HS-5 (cell line): ENCODE measurements at regions not wholly inside any gene's neighbourhood (a gene's known extent, or its start where the extent isn't known, plus 50 kb on each side); places are given as distances from the start of the nearest gene placed in this dataset.
"Not testable (repeated sequence)": the region's sequence is repeated elsewhere in the genome, so short reads cannot be mapped to it uniquely, and the experiment has no call there.

Experiments
- DNase-seq: peaks from one replicate; pipeline ENCODE4 v3.0.0-alpha.2; 2012; ENCODE audit warnings: low read depth

DNA sequence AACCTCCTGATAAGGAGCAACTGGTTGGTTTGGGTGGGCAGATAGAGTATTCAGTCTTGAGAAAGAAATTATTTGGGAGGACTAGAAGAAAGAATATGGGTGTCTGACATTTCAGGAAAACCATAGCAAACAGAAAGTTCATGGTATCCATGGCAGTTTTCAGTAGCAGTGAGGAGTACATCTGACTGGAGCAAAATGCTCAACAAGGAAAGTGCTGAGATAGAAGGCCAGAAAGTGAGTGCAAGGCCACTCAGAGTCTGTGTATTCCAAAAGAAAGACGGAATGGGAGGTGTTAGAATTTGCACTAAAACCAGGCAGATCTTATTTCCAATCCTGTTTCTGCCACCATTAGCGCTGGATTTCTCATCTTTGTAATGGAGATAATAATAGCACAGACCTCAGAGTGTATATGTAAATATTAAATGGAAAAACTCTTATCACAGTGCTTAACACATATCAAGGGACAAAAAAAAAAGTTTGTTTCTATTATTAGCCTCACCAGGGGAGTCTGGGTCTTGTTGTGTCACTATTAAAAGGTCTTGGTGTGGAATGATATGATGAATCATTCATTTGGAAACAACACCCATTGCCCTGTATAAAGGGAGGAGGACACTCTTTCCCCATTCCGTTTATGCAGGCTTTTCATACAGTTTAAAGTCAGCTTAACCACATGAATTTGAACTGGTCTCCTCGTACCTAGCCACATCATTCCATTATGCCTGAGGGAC is 349.8 kb downstream of the IPO8 start:
- DNase-seq, result no peak

DNA sequence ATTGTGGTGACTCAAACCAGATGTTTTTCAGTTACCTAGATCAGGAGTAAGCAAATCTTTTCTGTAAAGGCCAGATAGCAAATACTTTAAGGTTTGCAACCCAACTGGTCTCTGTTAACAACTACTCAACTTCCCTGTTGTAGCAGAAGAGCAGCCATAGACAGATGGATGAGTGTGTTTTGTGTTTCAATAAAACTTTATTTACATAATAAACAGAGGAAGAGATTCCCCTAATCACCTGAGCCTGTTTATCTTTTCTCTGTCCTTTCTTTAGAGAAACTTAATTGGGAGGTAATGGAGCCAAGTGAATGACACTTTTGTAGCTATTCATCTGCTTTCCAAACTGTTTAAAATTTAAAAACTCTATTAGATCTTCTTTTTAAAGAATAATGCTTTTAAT is 365.1 kb downstream of the IPO8 start:
- no peak for DNase-seq

DNA sequence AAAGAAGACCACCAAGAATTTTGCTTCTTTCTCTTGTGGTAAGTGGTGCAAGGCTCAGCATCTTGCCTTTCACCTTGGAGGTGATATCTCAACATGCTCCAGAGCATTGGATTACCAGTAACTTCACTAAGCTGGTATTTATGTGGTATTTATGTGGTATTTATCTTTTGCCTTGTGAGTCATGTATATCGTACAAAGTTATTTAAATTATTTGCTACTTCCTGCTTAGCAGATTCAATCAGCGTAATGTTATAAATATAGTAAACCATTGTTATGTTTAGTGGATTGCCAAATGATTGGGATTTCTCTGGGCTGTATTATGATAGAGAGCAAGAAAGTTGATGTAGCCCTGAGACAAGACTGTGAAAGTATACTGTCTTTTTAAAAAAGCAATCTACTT is 366.4 kb downstream of the IPO8 start:
- DNase-seq, result peak; percentile 38

DNA sequence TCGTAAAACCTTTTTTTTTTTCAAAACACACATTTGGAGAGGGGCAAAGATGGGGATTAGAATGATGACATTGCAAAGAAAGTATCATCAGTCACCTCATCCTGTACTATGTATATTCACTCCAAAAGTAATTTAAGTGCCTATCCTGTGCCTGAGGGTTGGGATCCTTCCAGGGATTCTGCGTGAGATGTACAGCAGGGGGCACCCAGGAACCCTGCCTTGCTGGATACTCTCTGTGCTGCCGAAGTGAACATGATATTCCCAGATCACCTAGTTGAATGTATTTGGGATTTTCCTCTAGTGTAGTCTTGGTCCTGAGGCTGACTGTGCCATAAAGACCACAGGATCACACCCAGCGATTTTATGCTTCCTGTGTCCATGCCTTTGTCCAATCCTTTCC is 372.7 kb downstream of the IPO8 start:
- DNase-seq, result no peak

DNA sequence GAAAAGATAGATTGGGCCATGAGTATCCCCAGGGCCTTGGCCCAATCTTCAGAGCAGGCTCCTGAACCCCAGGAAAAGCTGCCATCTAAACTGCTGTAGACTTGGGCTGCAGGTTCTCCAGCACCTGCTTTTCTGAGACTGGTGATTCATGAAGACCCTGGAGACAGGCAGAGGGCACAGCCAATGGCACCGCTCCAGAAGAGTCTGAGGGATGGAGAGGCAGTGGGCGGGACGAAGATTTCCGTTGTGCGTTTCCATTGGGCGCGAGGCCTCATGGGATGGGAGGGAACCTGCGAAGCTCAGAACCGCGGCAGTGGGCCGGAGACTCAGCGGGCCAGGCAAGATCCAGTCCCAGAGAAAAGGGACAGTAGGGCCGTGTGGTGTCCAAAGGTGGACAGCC is 375.1 kb downstream of the IPO8 start:
- DNase-seq, result no peak

DNA sequence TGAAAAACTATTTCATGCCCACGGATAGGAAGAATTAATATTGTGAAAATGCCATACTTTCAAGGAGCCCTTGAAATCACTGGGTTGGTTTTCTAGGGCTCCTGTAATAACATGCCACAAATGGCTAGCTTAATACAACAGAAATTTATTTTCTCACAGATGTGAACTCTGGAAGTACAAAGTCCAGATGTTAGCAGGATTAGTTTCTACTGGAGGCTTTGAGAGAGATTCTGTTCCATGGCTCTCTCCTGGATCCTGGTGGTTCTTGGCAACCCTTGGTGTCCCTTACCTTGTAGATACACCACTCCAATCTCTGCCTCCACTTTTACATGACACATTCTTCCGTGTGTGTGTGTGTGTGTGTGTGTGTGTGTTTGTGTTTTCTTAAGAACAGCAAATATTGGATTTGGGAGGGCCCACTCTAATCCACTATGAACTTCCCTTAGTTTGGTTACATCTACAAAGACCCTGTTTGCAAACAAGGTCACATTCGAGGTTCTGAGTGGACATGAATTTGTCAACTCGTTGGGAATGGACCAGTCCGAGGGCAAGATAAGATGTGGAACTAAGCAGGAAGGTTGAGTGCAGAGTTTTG is 381.1 kb downstream of the IPO8 start:
- no peak for DNase-seq

DNA sequence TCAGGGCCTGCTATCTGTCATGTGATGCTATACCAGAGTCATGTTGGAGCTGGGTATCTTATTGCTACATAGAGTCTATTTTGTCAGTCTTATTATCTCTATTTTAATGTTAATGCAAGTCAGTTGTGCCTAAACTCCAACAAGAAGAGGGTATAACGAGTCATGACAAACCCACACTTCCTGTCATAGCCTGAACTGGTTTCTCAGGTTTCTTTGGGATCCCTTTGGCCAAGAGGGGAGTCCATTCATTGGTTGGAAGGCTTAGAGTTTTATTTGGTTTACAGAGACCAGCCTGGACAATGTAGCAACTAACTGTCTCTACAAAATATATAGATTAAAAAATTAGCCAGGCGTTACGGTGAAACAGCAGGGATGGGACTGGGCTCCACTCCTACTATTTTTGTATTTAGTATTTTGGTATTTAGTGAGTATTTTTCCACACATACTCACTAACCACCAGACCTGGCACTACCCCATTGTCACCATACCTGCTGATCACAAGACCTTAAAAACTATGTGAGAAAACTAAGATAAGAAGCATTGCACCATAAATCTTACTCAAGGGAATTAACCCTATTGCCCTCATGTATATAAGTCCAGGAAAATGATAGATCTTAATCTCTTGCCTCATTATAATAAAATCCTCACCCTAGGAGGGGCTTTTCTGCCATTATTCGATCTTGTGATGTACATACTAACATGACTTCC is 387.5 kb downstream of the IPO8 start:
- no peak for DNase-seq

DNA sequence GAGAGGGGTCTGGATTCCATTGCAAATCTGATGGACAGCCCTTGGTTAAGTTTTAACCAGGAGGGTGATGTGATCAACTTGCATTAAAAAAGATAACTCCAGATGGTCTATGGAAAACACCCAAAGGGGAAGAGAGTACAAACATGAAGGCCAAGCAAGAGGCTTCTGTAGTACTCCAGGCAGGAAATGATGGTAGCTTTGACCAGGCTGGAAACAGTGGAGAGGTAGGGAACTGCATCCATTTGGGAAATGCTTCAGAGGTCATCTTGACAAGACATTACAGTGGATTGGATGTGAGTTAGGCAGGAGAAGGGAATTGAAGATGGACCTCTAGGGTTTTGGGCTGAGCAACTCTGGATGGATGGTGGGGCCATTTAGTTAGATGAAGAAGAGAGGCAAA is 391.1 kb downstream of the IPO8 start:
- DNase-seq, result no peak

DNA sequence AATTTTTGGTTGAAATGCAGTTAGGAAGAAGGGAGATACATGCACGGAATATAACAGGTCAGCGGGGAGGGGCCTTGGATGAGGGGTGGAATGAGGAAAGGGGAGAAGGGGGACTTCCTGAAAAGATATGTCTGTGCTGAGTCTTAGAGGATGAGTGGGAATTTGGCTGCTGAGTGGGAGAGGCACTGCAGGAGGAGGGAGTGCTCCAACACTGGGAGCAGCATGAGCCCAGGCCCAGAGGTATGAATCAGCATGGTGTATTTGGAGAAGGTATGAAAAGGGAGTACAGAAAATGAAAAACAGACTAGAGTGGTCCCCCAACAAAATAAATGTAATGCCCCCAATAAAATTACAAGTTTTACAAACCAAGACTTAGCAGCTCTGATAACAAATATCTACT is 394.4 kb downstream of the IPO8 start:
- DNase-seq, result no peak

DNA sequence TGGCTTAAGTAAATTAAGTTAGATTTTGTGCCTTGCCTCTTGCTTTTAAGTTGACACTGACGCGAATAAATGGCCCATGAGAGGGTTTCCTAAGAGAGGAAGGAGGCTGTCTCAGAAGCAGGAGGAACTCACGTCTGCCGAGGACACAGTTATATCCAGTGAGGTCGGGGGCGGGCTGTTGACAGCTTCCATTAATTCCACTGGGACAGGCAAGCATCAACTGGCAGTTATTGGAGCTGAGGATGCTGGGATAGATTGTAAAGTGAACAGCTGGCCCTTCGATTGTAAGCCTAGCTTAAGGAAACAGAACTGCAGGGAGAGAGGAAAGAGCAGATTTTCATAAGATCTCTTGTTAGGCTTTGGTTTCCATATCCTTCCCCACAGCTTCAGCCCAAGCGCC is 399.2 kb downstream of the IPO8 start:
- no peak for DNase-seq

DNA sequence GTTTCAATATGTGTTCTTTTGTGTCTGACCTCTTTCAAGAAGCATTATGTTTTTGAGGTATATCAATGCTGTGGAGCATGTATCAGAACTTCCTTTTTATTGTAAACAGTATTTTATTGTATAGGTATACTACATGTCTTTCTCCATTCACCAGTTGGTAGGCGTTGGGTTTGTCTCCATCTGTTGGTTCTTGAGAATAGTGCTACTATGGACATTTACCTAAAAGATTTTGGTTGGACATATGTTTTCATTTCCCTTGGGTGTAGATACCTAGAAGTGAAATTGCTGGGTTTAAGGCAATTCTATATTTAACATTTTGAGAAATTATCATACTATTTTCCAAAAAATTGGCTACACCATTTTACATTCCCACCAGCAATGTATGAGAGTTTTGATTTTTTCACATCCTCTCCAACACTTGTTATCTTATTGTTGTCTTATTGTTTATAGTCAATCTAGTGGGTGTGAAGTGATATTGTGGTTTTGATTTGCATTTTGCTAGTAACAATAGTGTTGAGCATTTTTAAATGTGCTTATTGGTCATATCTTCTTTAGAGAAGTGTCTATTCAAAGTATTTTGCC is 409.2 kb downstream of the IPO8 start:
- peak; percentile 18 for DNase-seq

DNA sequence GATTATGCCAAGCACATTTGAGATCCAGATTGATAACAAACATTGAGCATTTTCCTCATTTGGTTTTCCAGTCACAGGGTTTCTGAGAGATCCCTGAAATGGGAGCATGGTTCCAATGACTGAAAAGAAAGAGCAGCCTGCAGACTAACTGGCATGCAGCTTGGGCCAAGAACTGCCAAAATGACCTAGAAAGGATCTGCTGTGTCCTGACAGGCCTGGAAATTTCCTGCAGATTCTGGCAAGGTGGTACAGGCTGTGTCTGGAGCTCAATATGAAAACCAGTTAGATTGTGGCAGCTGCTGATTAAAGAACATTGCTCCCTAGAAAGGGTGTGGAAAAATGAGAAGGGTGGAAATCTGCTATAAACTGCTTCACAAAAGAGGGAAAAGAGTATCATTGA is 417.3 kb downstream of the IPO8 start:
- DNase-seq, result no peak

DNA sequence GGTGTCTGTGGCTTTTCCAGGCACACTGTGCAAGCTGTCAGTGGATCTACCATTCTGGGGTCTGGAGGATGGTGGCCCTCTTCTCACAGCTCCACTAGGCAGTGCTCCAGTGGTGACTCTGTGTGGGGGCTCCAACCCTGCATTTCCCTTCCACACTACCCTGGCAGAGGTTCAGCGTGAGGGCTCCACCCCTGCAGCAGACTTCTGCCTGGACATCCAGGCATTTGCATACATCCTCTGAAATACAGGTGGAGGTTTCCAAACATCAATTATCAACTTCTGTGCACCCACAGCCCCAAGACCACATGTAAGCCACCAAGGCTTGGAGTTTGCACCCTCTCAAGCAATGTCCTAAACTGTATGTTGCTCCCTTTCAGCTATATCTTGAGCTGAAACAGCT is 423.2 kb downstream of the IPO8 start:
- not testable (repeated sequence) for DNase-seq

DNA sequence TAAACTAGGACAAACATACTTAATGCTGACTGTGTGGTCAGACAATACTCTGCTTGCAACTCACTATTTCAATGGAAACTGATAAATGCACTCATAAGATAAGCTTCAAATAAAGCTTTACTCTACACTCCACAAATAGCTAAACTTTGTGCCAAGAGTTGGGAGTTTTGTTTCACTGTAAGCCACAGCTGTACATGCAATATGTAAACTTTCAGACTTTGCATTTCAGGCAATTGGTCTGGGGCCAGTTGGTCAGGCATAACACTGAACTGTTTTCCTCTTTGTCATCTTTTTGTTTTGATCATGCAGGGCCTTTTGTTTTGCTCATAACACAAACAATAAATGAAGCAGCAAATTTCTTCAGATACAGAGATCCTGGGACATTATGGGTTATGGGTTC is 426.2 kb downstream of the IPO8 start:
- no peak for DNase-seq

DNA sequence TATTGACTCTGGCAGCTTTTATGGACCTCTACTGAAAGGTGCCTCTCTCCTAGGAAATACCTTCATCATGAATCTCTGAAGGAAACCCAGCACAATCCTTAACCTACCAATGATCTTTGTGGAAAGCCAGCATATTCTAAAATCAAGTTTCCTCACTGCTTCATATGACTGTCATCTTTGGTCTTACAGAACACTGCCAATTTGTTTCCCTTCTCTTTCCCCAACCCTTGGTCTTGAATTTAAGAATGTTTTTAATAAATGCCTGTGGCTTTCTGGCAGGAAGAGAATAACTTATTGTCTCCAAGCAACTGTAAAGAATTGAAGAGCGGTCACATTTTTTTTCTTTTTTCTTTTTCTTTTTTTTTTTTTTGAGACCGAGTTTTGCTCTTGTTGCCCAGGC is 427.6 kb downstream of the IPO8 start:
- DNase-seq, result no peak

DNA sequence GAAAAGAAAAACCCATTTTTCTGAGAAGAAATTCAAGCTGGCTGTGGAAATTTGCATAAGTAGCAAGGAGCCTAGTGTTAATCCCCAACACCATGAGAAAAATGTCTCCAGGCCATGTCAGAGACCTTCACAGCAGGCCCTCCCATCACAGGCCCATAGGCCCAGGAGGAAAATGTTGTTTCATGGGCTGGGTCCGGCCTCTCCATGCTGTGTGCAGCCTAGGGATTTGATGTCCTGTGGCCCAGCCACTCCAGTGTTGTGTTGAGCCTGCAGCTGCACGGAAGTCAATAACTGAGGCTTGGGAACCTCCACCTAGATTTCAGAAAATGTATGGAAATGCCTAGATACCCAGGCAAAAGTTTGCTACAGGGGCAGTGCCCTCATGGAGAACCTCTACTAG is 432.2 kb downstream of the IPO8 start:
- DNase-seq, result no peak

DNA sequence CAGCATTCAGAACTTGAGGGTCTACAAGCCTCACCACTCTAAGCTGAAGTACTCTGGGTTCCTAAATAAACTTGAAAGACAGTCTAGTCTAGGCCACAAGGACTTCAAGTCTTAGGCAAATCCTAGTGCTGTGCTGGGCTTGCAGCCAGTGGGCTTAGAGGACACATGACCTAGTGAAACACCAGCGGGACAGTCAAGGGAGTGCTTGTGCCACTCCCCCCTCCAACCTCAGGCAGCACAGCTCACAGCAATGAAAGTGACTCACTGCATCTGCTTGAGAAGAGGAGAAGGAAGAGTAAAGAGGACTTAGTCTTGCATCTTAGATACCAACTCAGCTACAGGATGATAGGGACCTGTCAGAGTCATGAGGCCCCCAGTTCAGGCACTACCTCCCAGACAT is 438.1 kb downstream of the IPO8 start:
- DNase-seq, result no peak

DNA sequence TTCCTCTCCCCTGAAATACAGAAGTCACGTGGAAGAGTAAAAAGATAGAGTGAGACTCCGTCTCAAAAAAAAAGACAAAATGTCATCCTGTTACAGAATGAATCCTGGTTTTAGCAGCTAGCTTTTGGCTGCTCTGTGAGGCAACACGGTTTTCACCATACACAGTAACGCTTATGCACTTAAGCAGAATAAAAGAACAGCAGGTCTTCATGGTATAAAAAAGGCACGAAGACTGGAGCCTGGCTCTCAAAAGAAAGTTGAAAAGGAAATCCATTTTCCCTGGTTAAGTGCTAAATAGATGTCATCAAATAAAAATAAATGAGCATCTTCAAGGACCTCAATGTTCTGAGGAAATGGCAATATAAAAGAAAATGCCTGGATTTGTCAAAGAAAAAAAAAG is 444.1 kb downstream of the IPO8 start:
- no peak for DNase-seq

DNA sequence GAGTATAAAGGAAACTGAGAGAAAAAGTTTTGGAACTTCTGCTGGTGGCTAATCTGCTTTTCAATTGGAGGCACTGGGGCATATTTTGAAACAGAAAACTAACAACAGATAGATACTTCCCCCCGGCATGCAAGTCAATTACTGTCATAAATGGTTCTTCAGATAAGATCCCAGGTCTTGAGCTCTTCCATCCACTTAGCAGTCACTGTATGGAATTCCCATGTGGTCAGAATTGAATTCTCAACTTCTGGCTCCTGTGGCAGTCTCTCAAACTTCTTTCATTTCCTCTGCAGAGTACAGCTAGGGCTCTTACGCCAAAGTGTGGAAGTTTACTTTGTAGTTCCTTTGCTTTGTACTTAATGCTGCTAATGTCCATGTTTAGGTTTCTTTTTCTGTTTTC is 452.2 kb downstream of the IPO8 start:
- no peak for DNase-seq

DNA sequence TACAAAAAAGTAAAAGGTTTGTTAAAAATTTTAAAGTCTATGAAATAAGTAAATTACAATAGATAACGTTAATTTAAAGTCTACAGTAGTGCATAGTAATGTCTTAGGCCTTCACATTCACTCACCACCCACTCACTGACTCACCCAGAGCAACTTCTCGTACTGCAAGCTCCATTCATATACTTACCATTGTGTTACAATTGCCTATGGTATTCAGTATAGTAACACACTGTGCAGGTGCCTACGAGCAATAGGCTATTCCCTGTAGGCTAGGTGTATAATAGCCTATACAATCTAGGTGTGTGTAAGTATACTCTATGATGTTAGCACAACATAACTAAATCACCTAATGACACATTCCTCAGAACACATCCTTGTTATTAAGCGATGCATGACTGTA is 435.3 kb upstream of the TMTC1 start:
- DNase-seq, result no peak

DNA sequence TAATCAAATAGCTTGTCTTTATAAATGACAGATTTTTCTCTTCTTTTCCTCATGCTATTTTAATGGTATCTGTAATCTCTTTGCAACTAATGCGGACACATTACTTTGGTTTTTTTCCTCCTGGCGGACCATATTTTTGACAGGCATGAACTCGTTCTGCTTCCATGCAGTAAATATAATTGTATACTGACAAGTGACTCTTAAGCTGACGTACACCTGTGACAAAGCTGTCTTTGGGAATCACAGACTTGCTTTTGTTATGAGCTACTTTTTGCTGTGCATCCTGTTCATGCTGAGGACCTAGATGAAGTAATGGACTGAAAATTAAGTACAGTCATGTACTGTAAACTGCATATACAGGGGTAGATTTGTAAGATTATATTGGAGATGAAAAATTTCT is 434.3 kb upstream of the TMTC1 start:
- no peak for DNase-seq

DNA sequence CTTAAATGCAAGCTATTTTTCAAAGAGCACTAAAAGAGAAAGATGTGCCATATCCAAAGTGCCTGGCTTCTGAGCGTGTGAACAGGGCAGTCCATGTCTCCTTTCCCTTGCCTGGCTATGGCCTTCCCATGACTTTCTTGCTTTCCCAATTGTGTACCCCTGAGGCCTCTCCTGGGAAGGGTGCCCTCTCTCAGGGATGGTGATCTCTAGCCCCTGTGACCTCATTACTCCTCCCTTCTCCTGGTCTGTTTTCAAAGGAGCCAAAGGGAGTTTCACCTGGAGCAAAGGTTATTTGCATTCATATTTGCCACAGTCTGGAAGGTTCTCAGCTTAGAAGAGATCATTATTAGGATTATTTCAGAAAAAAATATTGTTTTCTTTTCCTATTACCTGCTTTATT is 429.4 kb upstream of the TMTC1 start:
- no peak for DNase-seq

DNA sequence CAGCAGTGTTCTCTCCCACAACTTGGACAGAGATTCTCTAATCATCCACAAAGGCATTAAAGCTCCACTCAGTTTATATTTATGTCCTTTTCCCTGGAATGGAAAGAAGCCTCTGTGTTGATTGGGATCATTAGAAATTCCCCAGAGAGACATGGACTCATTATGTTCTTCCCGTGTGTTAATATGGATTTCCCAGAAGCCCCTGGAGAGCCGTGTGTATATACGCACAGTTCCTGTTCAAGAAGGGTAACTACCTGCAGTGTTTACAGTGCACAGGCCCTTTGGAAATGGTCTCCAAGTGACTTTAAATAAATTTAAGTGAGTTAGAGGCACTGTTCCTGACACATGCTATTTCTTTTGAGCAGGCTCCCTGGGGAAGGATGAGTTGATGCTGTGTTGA is 428.0 kb upstream of the TMTC1 start:
- DNase-seq, result no peak
